ENCODE measurements at regions not wholly inside any gene's neighbourhood (a gene's known extent, or its start where the extent isn't known, plus 50 kb on each side); places are given as distances from the start of the nearest gene placed in this dataset.

GRCh38 chr2:16717477-16717876 is 51.8 kb upstream of the CYRIA start:
- no peak for DNase-seq

- DNase-seq, result no peak
These were observed 51.3 kb upstream of the CYRIA start for GRCh38 chr2:16716944-16717343.

GRCh38 chr2:16716024-16716423 is 50.4 kb upstream of the CYRIA start:
- no peak for DNase-seq
